Neutrophil (primary cell): ENCODE measurements at regions not wholly inside any gene's neighbourhood (a gene's known extent, or its start where the extent isn't known, plus 50 kb on each side); places are given as distances from the start of the nearest gene placed in this dataset.

Experiments
- H3K27ac ChIP-seq: fragments of 200-600 bp; sonication (generic); 2 replicates; pipeline ENCODE4 v1.5.1; 2016; ENCODE audit warnings: mild to moderate bottlenecking, moderate library complexity
- H3K27me3 ChIP-seq: fragments of 200-600 bp; sonication (generic); 2 replicates; pipeline ENCODE4 v1.6.0; 2016; ENCODE audit warnings: mild to moderate bottlenecking
- H3K36me3 ChIP-seq: fragments of 200-600 bp; sonication (generic); 2 replicates; pipeline ENCODE4 v1.5.1; 2017
- H3K4me1 ChIP-seq, 2 experiments: fragments of 200-600 bp in 1 of 2; sonication (generic) in 1 of 2; 1 replicate in 1 of 2; 2 replicates in 1 of 2; pipeline versions ENCODE4 v1.5.1 to v1.6.1; 2013 to 2016; ENCODE audit warnings: low read depth in 1 of 2, low read length in 1 of 2, mild to moderate bottlenecking in 1 of 2, moderate library complexity in 1 of 2; ENCODE audit not compliant: control insufficient read depth in 1 of 2, insufficient read depth in 1 of 2
- H3K4me3 ChIP-seq, 2 experiments: fragments of 200-600 bp in 1 of 2; sonication (generic) in 1 of 2; 1 replicate in 1 of 2; 2 replicates in 1 of 2; pipeline ENCODE4 v1.5.1; 2013 to 2016; ENCODE audit warnings: low read depth in 1 of 2, low read length in 1 of 2, mild to moderate bottlenecking in 1 of 2, moderate library complexity in 1 of 2
- H3K9me3 ChIP-seq: fragments of 200-600 bp; sonication (generic); 2 replicates; pipeline ENCODE4 v1.5.1; 2016
- CTCF ChIP-seq: fragments of 200-600 bp; sonication (generic); IDR thresholded peaks from 2 replicates; pipeline ENCODE4 v1.5.1; 2016; ENCODE audit warnings: antibody characterized with exemption

GRCh38 chr9:108687006-108687987 lies 168.5 kb downstream of the ACTL7B start:
- H3K36me3 ChIP-seq: no peaks in the 10 kb centered on the region
- TF ChIP-seq CTCF: no peak
- H3K4me3 ChIP-seq: no peak overlapping the region
- H3K4me1 ChIP-seq: no peaks in the 10 kb centered on the region
- H3K9me3 ChIP-seq: no peaks in the 10 kb centered on the region
- H3K27me3 ChIP-seq: no peaks in the 10 kb centered on the region
- no peak overlapping the region for H3K27ac ChIP-seq

- TF ChIP-seq CTCF: no peak
- no peaks in the 10 kb centered on the region for H3K4me1 ChIP-seq
- no peak overlapping the region for H3K27ac ChIP-seq
- no peaks in the 10 kb centered on the region for H3K36me3 ChIP-seq
- H3K27me3 ChIP-seq: no peaks in the 10 kb centered on the region
- no peak overlapping the region for H3K4me3 ChIP-seq
- no peaks in the 10 kb centered on the region for H3K9me3 ChIP-seq
Measured at GRCh38 chr9:108684288-108685025, 171.3 kb downstream of the ACTL7B start.

GRCh38 chr9:108683245-108683644 lies 172.5 kb downstream of the ACTL7B start:
- Histone ChIP-seq H3K27ac (no peak overlapping the region), H3K4me1 (no peaks in the 10 kb centered on the region), H3K27me3 (no peaks in the 10 kb centered on the region), H3K4me3 (no peak overlapping the region), H3K9me3 (no peaks in the 10 kb centered on the region), H3K36me3 (no peaks in the 10 kb centered on the region)
- no peak for TF ChIP-seq CTCF

GRCh38 chr9:108681851-108682590 lies 173.8 kb downstream of the ACTL7B start:
- TF ChIP-seq CTCF: no peak
- no peak overlapping the region for H3K27ac ChIP-seq

GRCh38 chr9:108680946-108681345 lies 174.8 kb downstream of the ACTL7B start:
- no peak overlapping the region for H3K27ac ChIP-seq
- H3K4me3 ChIP-seq: no peak overlapping the region
- H3K27me3 ChIP-seq: no peaks in the 10 kb centered on the region
- no peaks in the 10 kb centered on the region for H3K4me1 ChIP-seq
- H3K9me3 ChIP-seq: no peaks in the 10 kb centered on the region
- TF ChIP-seq CTCF: no peak
- no peaks in the 10 kb centered on the region for H3K36me3 ChIP-seq

More at GRCh38 chr9:108681851-108682590, 173.8 kb downstream of the ACTL7B start:
- H3K27me3 ChIP-seq: no peaks in the 10 kb centered on the region
- H3K9me3 ChIP-seq: no peaks in the 10 kb centered on the region
- H3K4me1 ChIP-seq: no peaks in the 10 kb centered on the region
- no peak overlapping the region for H3K4me3 ChIP-seq
- H3K36me3 ChIP-seq: no peaks in the 10 kb centered on the region
